CD4-positive, alpha-beta memory T cell (primary cell): ENCODE measurements at regions not wholly inside any gene's neighbourhood (a gene's known extent, or its start where the extent isn't known, plus 50 kb on each side); places are given as distances from the start of the nearest gene placed in this dataset.
A peak's percentile ranks its signal among the peaks of the same experiment; 100 is the strongest.

Experiments used
- CTCF ChIA-PET: fragments of 350-600 bp; sonication (Branson Sonifier 250); formaldehyde crosslinking; loops from one replicate; lab custom pipeline; 2021; ENCODE audit warnings: inconsistent platforms; ENCODE audit not compliant: partially characterized antibody; lab: Charles Lee
- POLR2A ChIA-PET: fragments of 350-600 bp; sonication (Branson Sonifier 250); formaldehyde crosslinking; loops from one replicate; lab custom pipeline; 2021; ENCODE audit not compliant: partially characterized antibody; lab: Charles Lee
- DNase-seq, 5 donors: peaks; one replicate each; pipeline versions ENCODE4 v3.0.0 to v3.0.0-alpha.2; 2020 to 2022; ENCODE audit warnings: mixed read lengths in 1 of 5
- H3K27ac ChIP-seq: one replicate; pipeline ENCODE4 v1.7.0; 2013; ENCODE audit warnings: low read depth, low read length
- H3K27me3 ChIP-seq: 2 replicates; pipeline ENCODE4 v1.7.0; 2013; ENCODE audit warnings: mild to moderate bottlenecking, low read length, moderate library complexity; ENCODE audit not compliant: insufficient read depth
- H3K36me3 ChIP-seq: 2 replicates; pipeline ENCODE4 v1.7.0; 2013; ENCODE audit warnings: mild to moderate bottlenecking, low read length, moderate library complexity; ENCODE audit not compliant: insufficient read depth
- H3K4me1 ChIP-seq: 2 replicates; pipeline ENCODE4 v1.7.0; 2013; ENCODE audit warnings: mild to moderate bottlenecking, low read length, moderate library complexity; ENCODE audit not compliant: insufficient read depth
- H3K4me3 ChIP-seq, 2 donors: one replicate each; pipeline ENCODE4 v1.7.0; 2013; ENCODE audit warnings: low read length in 2 of 2, mild to moderate bottlenecking in 1 of 2
- H3K9me3 ChIP-seq, 2 donors: one replicate each; pipeline ENCODE4 v1.7.0; 2013; ENCODE audit warnings: low read length in 2 of 2, control low read depth in 1 of 2; ENCODE audit not compliant: control insufficient read depth in 1 of 2
- H3K27ac Mint-ChIP-seq, 7 donors: one replicate each; pipeline ENCODE4 v1.8.0; 2020 to 2021; ENCODE audit warnings: mixed read lengths in 7 of 7, mild to moderate bottlenecking in 6 of 7, inconsistent platforms in 3 of 7, moderate library complexity in 3 of 7
- H3K27me3 Mint-ChIP-seq, 2 donors: one replicate each; pipeline ENCODE4 v1.8.0; 2020 to 2021; ENCODE audit warnings: mixed read lengths in 2 of 2
- H3K36me3 Mint-ChIP-seq, 2 donors: one replicate each; pipeline ENCODE4 v1.8.0; 2020 to 2021; ENCODE audit warnings: mixed read lengths in 2 of 2, inconsistent platforms in 1 of 2, mild to moderate bottlenecking in 1 of 2
- H3K4me1 Mint-ChIP-seq, 4 donors: one replicate each; pipeline ENCODE4 v1.8.0; 2020 to 2021; ENCODE audit warnings: mixed read lengths in 4 of 4, mild to moderate bottlenecking in 1 of 4
- H3K4me3 Mint-ChIP-seq, 8 donors: one replicate each; pipeline ENCODE4 v1.8.0; 2020 to 2021; ENCODE audit warnings: mixed read lengths in 8 of 8, mild to moderate bottlenecking in 7 of 8, moderate library complexity in 6 of 8, inconsistent platforms in 3 of 8
- H3K9me3 Mint-ChIP-seq, 8 donors: one replicate each; pipeline ENCODE4 v1.8.0; 2020 to 2021; ENCODE audit warnings: mixed read lengths in 8 of 8, mild to moderate bottlenecking in 5 of 8, inconsistent platforms in 3 of 8, moderate library complexity in 1 of 8
- intact Hi-C: fragments of 100-400 bp; cut with micrococcal nuclease; formaldehyde crosslinking; loops from one replicate; pipeline ENCODE4 v1.15.1; 2023

DNA sequence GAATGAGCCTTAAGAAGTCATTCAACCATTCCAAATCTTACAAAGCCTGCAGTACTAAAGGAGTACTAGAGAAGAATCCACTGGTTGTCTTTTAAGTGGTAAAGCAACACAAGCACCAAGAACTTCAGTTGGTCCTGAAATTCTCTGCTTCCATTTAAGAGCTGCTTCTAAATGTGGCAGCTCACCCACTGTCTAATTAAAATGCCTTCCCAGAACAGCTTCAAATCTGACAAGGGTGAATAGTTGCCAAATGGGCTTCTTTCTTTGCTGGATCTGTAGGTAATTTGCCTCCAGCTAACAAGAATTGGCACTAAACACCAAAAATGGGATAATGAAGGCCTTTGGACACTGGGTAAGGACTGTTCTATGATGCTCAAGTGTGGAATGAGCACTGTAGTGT lies 72.2 kb upstream of the NAP1L1 start:
- Histone ChIP-seq H3K27ac (no peak overlapping the region), H3K36me3 (no peaks in the 10 kb centered on the region), H3K27me3 (no peaks in the 10 kb centered on the region), H3K4me3 (no peak overlapping the region), H3K4me1 (no peaks in the 10 kb centered on the region), H3K9me3 (no peaks in the 10 kb centered on the region)
- intact Hi-C loops: loop anchor here (5.0 kb wide), 1 partner anchor 191 kb away; the partner anchor contains the start of gene BBS10
- Mint-ChIP-seq H3K9me3 (no peaks in the 10 kb centered on the region), H3K36me3 (no peaks in the 10 kb centered on the region), H3K4me3 (no peak overlapping the region), H3K27ac (no peak overlapping the region), H3K4me1 (peaks cover 12 to 15% (median 13%) of the 10 kb centered on the region in 4 donors), H3K27me3 (no peaks in the 10 kb centered on the region)
- DNase-seq: no peak
- CTCF ChIA-PET: interaction anchor here (1.3 to 2.2 kb wide), 2 partner anchors 13 to 430 kb away, joined by 5 to 6 read pairs; no protein-coding TSS in a partner anchor
- POLR2A ChIA-PET: interaction anchor here (1.0 kb wide), 1 partner anchor 13 kb away, joined by 3 read pairs; no protein-coding TSS in a partner anchor

DNA sequence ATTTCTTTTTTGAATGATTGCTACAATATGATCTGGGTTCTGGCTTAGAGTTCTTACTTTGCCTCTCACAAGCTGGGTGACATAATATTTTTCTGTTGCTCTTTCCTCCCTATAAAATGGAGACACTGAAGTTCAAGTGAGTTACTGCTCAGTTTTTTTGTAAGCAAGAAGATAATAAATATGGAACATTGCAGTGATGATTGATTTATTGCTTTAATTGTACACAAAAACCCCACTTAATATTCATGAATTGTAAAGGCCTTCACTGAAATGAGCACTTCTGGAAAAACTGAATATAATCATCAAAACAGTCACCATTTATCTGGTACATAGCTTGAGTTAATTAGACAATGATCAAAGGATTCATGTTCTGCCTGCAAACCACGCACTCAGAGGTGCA lies 71.8 kb upstream of the NAP1L1 start:
- H3K27ac ChIP-seq: no peak overlapping the region
- no peaks in the 10 kb centered on the region for H3K27me3 ChIP-seq
- Mint-ChIP-seq H3K9me3 (no peaks in the 10 kb centered on the region), H3K36me3 (no peaks in the 10 kb centered on the region), H3K4me1 (peaks cover 12 to 15% (median 13%) of the 10 kb centered on the region in 4 donors), H3K27ac (no peak overlapping the region), H3K4me3 (no peak overlapping the region), H3K27me3 (no peaks in the 10 kb centered on the region)
- H3K36me3 ChIP-seq: no peaks in the 10 kb centered on the region
- ChIA-PET CTCF (interaction anchor here (0.6 to 2.2 kb wide), 3 partner anchors 12 to 430 kb away, joined by 3 to 6 read pairs (median 5); no protein-coding TSS in a partner anchor), POLR2A (interaction anchor here (0.7 to 1.0 kb wide), 2 partner anchors 13 to 53 kb away, joined by 3 read pairs; no protein-coding TSS in a partner anchor)
- intact Hi-C loops: loop anchor here (5.0 kb wide), 1 partner anchor 191 kb away; the partner anchor contains the start of gene BBS10
- DNase-seq: no peak
- H3K9me3 ChIP-seq: no peaks in the 10 kb centered on the region
- H3K4me1 ChIP-seq: no peaks in the 10 kb centered on the region
- no peak overlapping the region for H3K4me3 ChIP-seq

DNA sequence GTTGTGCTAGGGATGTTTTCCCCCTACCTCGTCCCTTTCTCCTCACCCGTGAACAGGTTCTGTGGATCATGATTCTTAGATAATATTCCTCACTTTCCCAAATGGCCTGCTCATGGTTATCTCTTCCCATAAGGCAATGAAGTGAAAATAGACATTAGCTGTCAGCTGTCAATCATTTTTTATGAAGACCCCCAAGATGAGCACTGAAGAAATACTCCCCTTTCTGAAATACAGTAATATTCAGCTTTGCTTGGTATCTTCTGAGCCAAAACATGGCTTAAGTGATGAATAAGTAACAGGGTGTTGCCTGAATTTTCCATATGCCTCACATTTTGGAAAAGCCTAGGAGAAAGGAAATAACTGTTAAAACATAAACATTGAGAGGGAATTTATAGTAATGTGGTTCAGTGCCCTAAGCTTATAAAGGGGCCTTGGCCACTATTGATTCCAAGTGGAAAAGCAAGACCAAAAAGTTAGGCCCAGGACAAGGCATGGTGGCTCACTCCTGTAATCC lies 70.7 kb upstream of the NAP1L1 start:
- POLR2A ChIA-PET: no interaction called here
- CTCF ChIA-PET: interaction anchor here (0.7 to 2.2 kb wide), 2 partner anchors 11 to 573 kb away, joined by 5 read pairs; no protein-coding TSS in a partner anchor
- H3K36me3 Mint-ChIP-seq: no peaks in the 10 kb centered on the region
- peaks cover 12 to 15% (median 13%) of the 10 kb centered on the region in 4 donors for H3K4me1 Mint-ChIP-seq
- H3K27me3 ChIP-seq: no peaks in the 10 kb centered on the region
- H3K27ac Mint-ChIP-seq: no peak overlapping the region
- H3K4me1 ChIP-seq: no peaks in the 10 kb centered on the region
- H3K4me3 Mint-ChIP-seq: no peak overlapping the region
- H3K9me3 ChIP-seq: no peaks in the 10 kb centered on the region
- intact Hi-C loops: loop anchor here (5.0 kb wide), 1 partner anchor 192 kb away; the partner anchor contains the start of gene BBS10
- H3K9me3 Mint-ChIP-seq: no peaks in the 10 kb centered on the region
- H3K27me3 Mint-ChIP-seq: no peaks in the 10 kb centered on the region
- H3K36me3 ChIP-seq: no peaks in the 10 kb centered on the region
- H3K27ac ChIP-seq: no peak overlapping the region
- no peak overlapping the region for H3K4me3 ChIP-seq
- no peak for DNase-seq

DNA sequence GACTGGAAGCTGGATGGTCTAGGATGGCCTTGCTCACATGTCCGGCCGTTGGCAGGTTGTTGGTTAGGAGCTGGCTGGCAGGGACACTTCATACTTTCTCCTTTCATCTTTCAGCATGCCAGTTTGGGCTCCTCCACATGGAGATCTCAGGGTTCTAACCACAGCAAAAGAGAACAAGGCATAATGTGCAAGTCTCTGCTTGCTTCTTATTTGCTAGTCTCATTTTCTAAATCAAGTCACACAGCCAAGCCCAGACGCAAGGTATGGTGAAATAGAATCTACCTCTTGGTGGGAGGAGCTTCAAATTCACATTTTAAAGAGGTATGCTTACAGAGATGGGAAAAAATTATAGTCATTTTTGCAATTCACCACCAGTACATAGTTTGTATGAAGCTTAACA lies 69.1 kb upstream of the NAP1L1 start:
- CTCF ChIA-PET: interaction anchor here (1.2 kb wide), 1 partner anchor 302 kb away, joined by 4 read pairs; no protein-coding TSS in a partner anchor
- Mint-ChIP-seq H3K36me3 (no peaks in the 10 kb centered on the region), H3K4me1 (peaks cover 6 to 9% (median 7%) of the 10 kb centered on the region in 4 donors), H3K4me3 (no peak overlapping the region), H3K27ac (no peak overlapping the region), H3K9me3 (no peaks in the 10 kb centered on the region), H3K27me3 (no peaks in the 10 kb centered on the region)
- Histone ChIP-seq H3K27ac (no peak overlapping the region), H3K4me3 (no peak overlapping the region), H3K36me3 (no peaks in the 10 kb centered on the region), H3K27me3 (no peaks in the 10 kb centered on the region), H3K9me3 (no peaks in the 10 kb centered on the region), H3K4me1 (no peaks in the 10 kb centered on the region)
- DNase-seq: no peak
- POLR2A ChIA-PET: no interaction called here
- intact Hi-C loops: no loop called here

DNA sequence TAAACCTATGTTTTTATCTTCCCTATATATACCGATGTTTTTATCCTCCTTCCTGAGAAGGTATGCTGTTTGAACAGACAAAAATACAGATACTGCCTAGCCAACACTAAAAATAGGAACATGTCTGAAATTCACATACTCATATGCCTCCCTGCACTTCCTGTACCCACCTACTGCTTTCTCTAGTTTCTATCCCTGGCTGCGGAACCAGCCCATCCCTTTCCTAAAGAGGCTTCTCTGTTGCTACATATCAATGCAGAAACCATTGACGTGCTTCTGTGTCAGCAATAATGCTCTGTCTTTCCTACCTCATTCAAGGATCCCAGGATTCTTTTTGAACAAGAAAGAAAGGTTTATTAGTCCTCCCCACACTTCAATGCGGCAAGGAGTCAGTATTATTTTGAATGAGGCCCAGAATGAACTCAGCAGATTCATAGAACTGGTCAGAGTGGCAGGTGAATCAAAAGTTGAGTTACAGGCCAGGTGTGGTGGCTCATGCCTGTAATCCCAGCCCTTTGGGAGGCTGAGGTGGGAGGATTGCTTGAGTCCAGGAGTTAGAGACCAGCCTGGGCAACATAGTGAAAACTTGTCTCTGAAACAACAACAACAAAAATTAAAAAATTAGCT lies 67.8 kb upstream of the NAP1L1 start:
- intact Hi-C loops: no loop called here
- Mint-ChIP-seq H3K4me3 (no peak overlapping the region), H3K9me3 (no peaks in the 10 kb centered on the region), H3K36me3 (no peaks in the 10 kb centered on the region), H3K27me3 (no peaks in the 10 kb centered on the region), H3K4me1 (peaks cover 3 to 5% (median 4%) of the 10 kb centered on the region in 4 donors), H3K27ac (no peak overlapping the region)
- Histone ChIP-seq H3K9me3 (no peaks in the 10 kb centered on the region), H3K36me3 (no peaks in the 10 kb centered on the region), H3K4me1 (no peaks in the 10 kb centered on the region), H3K27ac (no peak overlapping the region), H3K4me3 (no peak overlapping the region), H3K27me3 (no peaks in the 10 kb centered on the region)
- POLR2A ChIA-PET: no interaction called here
- no peak for DNase-seq
- CTCF ChIA-PET: no interaction called here

DNA sequence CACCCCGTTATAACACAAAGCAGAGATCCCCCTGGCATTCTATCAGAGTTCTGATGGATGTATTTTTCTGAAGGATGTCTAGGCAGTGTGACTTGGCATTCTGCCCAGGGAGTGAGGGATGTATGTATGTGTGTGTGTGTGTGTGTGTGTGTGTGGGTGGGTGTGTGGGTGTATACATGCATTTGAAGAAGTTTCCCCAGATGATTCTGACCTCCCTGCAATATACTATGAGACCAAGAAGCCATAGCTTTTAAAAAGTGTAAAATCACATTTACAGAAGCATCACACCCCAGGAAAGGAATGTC lies 59.7 kb upstream of the NAP1L1 start:
- Histone ChIP-seq H3K9me3 (no peaks in the 10 kb centered on the region), H3K27ac (no peak overlapping the region), H3K27me3 (no peaks in the 10 kb centered on the region), H3K4me3 (no peak overlapping the region), H3K4me1 (peaks cover 17% of the 10 kb centered on the region), H3K36me3 (no peaks in the 10 kb centered on the region)
- Mint-ChIP-seq H3K9me3 (no peaks in the 10 kb centered on the region), H3K4me3 (peak overlapping the region in 5 of 8 donors; percentile 1 to 71 (median 6)), H3K4me1 (peaks cover 17 to 25% (median 21%) of the 10 kb centered on the region in 4 donors), H3K27me3 (no peaks in the 10 kb centered on the region), H3K36me3 (no peaks in the 10 kb centered on the region), H3K27ac (peak overlapping the region in 4 of 7 donors; percentile 1 to 54 (median 16))
- CTCF ChIA-PET: interaction anchor here (1.2 to 2.7 kb wide), 3 partner anchors 12 to 16 kb away, joined by 4 to 15 read pairs (median 5); no protein-coding TSS in a partner anchor
- POLR2A ChIA-PET: no interaction called here
- DNase-seq: peak; percentile 35 to 53 (median 45)
- intact Hi-C loops: loop anchor here (5.0 kb wide), 1 partner anchor 62 kb away; the partner anchor contains the start of gene NAP1L1
